Panc1 (cell line): ENCODE measurements at regions not wholly inside any gene's neighbourhood (a gene's known extent, or its start where the extent isn't known, plus 50 kb on each side); places are given as distances from the start of the nearest gene placed in this dataset.

Experiments
- ATAC-seq: fragments of 200-7000 bp; cut with Tn5 transposase; 2 replicates; pipeline ENCODE4 v1.9.1; 2020; ENCODE audit warnings: mild to moderate bottlenecking, moderate library complexity
- BruUV-seq: library from RNA; stranded (reverse); fragments of 400-500 nt; replicated peaks from 2 replicates; lab custom pipeline; 2021; lab: Mats Ljungman, UMichigan
- CTCF ChIA-PET: fragments of 300-600 bp; sonication (Branson Sonifier 250); formaldehyde crosslinking; loops from one replicate; lab custom pipeline; 2022; ENCODE audit warnings: antibody characterized with exemption; lab: Charles Lee
- POLR2A ChIA-PET: fragments of 300-600 bp; sonication (Branson Sonifier 250); formaldehyde crosslinking; loops from one replicate; lab custom pipeline; 2022; ENCODE audit warnings: antibody characterized with exemption; lab: Charles Lee
- DNase-seq: peaks from one replicate; pipeline ENCODE4 v3.0.0-alpha.2; 2010; ENCODE audit warnings: low read depth, low spot score
- H3K27ac ChIP-seq: 2 replicates; pipeline ENCODE4 v1.5.1; 2011; ENCODE audit warnings: mild to moderate bottlenecking, low read length, inconsistent platforms
- H3K27me3 ChIP-seq: fragments of 200-500 bp; sonication (Bioruptor generic); 2 replicates; pipeline ENCODE4 v1.6.0; 2014; ENCODE audit warnings: low read length, inconsistent platforms; ENCODE audit not compliant: control insufficient read depth, insufficient read depth
- H3K36me3 ChIP-seq: fragments of 200-500 bp; sonication (Bioruptor generic); 2 replicates; pipeline ENCODE4 v1.5.1; 2014; ENCODE audit warnings: inconsistent platforms, mild to moderate bottlenecking, low read length, moderate library complexity; ENCODE audit not compliant: control insufficient read depth, insufficient read depth
- H3K4me1 ChIP-seq: 2 replicates; pipeline ENCODE4 v1.5.1; 2011; ENCODE audit warnings: inconsistent platforms, mild to moderate bottlenecking, low read length, moderate library complexity; ENCODE audit not compliant: control insufficient read depth, insufficient read depth
- H3K4me3 ChIP-seq, 2 experiments: 2 replicates each; pipeline ENCODE4 v1.5.1; 2011 to 2012; ENCODE audit warnings: low read depth in 2 of 2, low read length in 2 of 2, mild to moderate bottlenecking in 2 of 2, inconsistent platforms in 1 of 2, moderate library complexity in 1 of 2
- H3K9me3 ChIP-seq: fragments of 200-500 bp; sonication (Bioruptor generic); 2 replicates; pipeline ENCODE4 v1.5.1; 2014; ENCODE audit warnings: low read depth, mild to moderate bottlenecking, inconsistent platforms, low read length, moderate library complexity; ENCODE audit not compliant: control insufficient read depth, insufficient read depth
- POLR2AphosphoS5 ChIP-seq: IDR thresholded peaks from 2 replicates; pipeline ENCODE4 v1.6.1; 2012; ENCODE audit warnings: mild to moderate bottlenecking, low read depth, low read length, moderate library complexity
- SIN3A ChIP-seq: IDR thresholded peaks from 2 replicates; pipeline ENCODE4 v1.6.1; 2012; ENCODE audit warnings: low read depth, mild to moderate bottlenecking, low read length, moderate library complexity, borderline replicate concordance; ENCODE audit not compliant: insufficient read depth
- TCF7L2 ChIP-seq: IDR thresholded peaks from 2 replicates; pipeline ENCODE4 v1.6.1; 2011; ENCODE audit warnings: mild to moderate bottlenecking, low read depth, low read length, inconsistent platforms
- in situ Hi-C: cut with HindIII; loops from 2 replicates; pipeline ENCODE4 v1.10.0; 2016; ENCODE audit warnings: low sequenced_read_pairs, low pct_unique_long_range_greater_than_20kb
- intact Hi-C: fragments of 100-400 bp; cut with micrococcal nuclease; formaldehyde crosslinking; loops from one replicate; pipeline ENCODE4 v1.10.0; 2022; ENCODE audit not compliant: unreplicated experiment
- TF ChIP-seq, protein P1 (sequence below): fragments of 450-650 bp; IDR thresholded peaks from 2 replicates; pipeline ENCODE4 v1.5.1; 2017; ENCODE audit warnings: mild to moderate bottlenecking
- TF ChIP-seq, protein P2 (sequence below), 2 experiments: IDR thresholded peaks; 2 replicates each; pipeline ENCODE4 v1.6.1; 2011 to 2012; ENCODE audit warnings: low read depth in 2 of 2, control low read depth in 1 of 2, low read length in 1 of 2, mild to moderate bottlenecking in 1 of 2, moderate library complexity in 1 of 2; ENCODE audit not compliant: insufficient read depth in 1 of 2

DNA sequence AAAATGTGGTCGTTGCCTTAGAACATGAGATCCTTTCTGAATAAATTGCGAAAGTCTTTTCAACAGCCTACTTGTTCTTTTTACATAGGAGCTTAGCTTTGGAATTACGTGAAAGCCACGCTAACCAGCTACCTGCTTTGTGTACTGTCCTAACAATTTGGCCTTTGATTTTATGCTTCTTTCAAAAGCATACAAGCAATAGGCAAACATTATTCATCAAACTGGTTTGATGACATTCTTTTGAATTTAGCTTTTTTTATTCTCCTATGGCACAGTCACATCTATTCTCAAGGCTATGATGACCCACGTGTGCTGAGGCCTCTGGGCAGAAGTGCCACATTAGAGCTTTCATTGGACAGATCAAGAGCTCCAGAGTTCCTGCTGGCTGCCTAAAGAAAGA is 178.0 kb upstream of the DPT start:
- TF ChIP-seq, protein P1, sequence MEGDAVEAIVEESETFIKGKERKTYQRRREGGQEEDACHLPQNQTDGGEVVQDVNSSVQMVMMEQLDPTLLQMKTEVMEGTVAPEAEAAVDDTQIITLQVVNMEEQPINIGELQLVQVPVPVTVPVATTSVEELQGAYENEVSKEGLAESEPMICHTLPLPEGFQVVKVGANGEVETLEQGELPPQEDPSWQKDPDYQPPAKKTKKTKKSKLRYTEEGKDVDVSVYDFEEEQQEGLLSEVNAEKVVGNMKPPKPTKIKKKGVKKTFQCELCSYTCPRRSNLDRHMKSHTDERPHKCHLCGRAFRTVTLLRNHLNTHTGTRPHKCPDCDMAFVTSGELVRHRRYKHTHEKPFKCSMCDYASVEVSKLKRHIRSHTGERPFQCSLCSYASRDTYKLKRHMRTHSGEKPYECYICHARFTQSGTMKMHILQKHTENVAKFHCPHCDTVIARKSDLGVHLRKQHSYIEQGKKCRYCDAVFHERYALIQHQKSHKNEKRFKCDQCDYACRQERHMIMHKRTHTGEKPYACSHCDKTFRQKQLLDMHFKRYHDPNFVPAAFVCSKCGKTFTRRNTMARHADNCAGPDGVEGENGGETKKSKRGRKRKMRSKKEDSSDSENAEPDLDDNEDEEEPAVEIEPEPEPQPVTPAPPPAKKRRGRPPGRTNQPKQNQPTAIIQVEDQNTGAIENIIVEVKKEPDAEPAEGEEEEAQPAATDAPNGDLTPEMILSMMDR = no peak
- TF ChIP-seq SIN3A (no peak), TCF7L2 (no peak), POLR2AphosphoS5 (no peak)
- TF ChIP-seq, protein P2, sequence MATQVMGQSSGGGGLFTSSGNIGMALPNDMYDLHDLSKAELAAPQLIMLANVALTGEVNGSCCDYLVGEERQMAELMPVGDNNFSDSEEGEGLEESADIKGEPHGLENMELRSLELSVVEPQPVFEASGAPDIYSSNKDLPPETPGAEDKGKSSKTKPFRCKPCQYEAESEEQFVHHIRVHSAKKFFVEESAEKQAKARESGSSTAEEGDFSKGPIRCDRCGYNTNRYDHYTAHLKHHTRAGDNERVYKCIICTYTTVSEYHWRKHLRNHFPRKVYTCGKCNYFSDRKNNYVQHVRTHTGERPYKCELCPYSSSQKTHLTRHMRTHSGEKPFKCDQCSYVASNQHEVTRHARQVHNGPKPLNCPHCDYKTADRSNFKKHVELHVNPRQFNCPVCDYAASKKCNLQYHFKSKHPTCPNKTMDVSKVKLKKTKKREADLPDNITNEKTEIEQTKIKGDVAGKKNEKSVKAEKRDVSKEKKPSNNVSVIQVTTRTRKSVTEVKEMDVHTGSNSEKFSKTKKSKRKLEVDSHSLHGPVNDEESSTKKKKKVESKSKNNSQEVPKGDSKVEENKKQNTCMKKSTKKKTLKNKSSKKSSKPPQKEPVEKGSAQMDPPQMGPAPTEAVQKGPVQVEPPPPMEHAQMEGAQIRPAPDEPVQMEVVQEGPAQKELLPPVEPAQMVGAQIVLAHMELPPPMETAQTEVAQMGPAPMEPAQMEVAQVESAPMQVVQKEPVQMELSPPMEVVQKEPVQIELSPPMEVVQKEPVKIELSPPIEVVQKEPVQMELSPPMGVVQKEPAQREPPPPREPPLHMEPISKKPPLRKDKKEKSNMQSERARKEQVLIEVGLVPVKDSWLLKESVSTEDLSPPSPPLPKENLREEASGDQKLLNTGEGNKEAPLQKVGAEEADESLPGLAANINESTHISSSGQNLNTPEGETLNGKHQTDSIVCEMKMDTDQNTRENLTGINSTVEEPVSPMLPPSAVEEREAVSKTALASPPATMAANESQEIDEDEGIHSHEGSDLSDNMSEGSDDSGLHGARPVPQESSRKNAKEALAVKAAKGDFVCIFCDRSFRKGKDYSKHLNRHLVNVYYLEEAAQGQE (IDR thresholded peaks at IDR 0.05; ENCODE audit: insufficient read depth in 1 of 2, low read depth in 2 of 2, low read length in 1 of 2) = no peak
- Histone ChIP-seq H3K27ac (no peak overlapping the region), H3K9me3 (no peaks in the 10 kb centered on the region), H3K36me3 (no peaks in the 10 kb centered on the region), H3K4me1 (no peaks in the 10 kb centered on the region), H3K4me3 (no peak overlapping the region), H3K27me3 (no peaks in the 10 kb centered on the region)
- intact Hi-C loops (no loop called here), in situ Hi-C loops (no loop called here)
- BruUV-seq = no TSS peak
- CTCF ChIA-PET = no interaction called here
- DNase-seq = no peak
- ATAC-seq = no peak
- POLR2A ChIA-PET = no interaction called here

DNA sequence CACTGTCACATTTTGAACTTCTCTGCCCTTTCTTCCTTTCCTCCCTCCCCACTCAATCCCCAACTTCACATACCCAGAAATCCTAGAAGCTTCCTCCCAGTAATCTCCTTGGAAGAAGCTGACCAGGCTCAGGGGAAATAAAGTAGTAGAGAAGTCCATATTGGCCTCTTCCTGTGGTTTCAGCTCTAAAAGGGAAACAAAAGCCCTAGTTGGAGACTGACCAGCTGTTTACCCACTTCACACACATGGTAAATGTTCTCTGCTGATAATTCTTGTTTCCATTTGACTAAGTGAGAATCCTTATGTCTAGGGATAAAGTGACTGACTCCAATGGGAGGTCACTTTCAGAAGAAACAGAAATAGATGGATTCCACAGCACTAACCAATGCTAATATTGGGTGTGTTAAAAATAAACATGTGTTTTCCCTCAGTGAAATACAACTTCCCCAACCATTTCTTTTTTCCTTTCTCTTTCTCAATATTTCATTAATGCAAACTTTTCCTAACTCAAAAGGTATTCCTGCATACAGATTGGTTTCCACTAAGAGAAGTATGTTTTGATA is 178.9 kb upstream of the DPT start:
- in situ Hi-C loops (no loop called here), intact Hi-C loops (no loop called here)
- H3K27me3 ChIP-seq = no peaks in the 10 kb centered on the region
- H3K9me3 ChIP-seq = no peaks in the 10 kb centered on the region
- TF ChIP-seq TCF7L2 (no peak), POLR2AphosphoS5 (no peak), SIN3A (no peak)
- TF ChIP-seq, protein P2 (IDR thresholded peaks at IDR 0.05; ENCODE audit: insufficient read depth in 1 of 2, low read depth in 2 of 2, low read length in 1 of 2) = no peak
- TF ChIP-seq, protein P1 = no peak
- no TSS peak for BruUV-seq
- ChIA-PET CTCF (no interaction called here), POLR2A (no interaction called here)
- H3K4me3 ChIP-seq = no peak overlapping the region
- DNase-seq (no peak), ATAC-seq (no peak)
- H3K36me3 ChIP-seq = no peaks in the 10 kb centered on the region
- H3K4me1 ChIP-seq = no peaks in the 10 kb centered on the region
- no peak overlapping the region for H3K27ac ChIP-seq
